ENCODE measurements at regions not wholly inside any gene's neighbourhood (a gene's known extent, or its start where the extent isn't known, plus 50 kb on each side); places are given as distances from the start of the nearest gene placed in this dataset.
"Not testable (repeated sequence)": the region's sequence is repeated elsewhere in the genome, so short reads cannot be mapped to it uniquely, and the experiment has no call there.

GRCh38 chr2:7146151-7146550 is 228.9 kb downstream of the RNF144A start:
- no peak for DNase-seq (ENCODE audit: low read depth)

GRCh38 chr2:7154656-7155055 is 237.4 kb downstream of the RNF144A start:
- no peak for DNase-seq (ENCODE audit: low read depth)

- DNase-seq (ENCODE audit: low read depth), result no peak
Measured at GRCh38 chr2:7161501-7161900, 244.3 kb downstream of the RNF144A start.

GRCh38 chr2:7165736-7166135 is 248.5 kb downstream of the RNF144A start:
- no peak for DNase-seq (ENCODE audit: low read depth)

GRCh38 chr2:7167801-7168411 is 250.7 kb downstream of the RNF144A start:
- DNase-seq (ENCODE audit: low read depth), result no peak

GRCh38 chr2:7169593-7169992 is 252.4 kb downstream of the RNF144A start:
- no peak for DNase-seq (ENCODE audit: low read depth)

- DNase-seq (ENCODE audit: low read depth), result not testable (repeated sequence)
Measured at GRCh38 chr2:7178996-7179395, 261.8 kb downstream of the RNF144A start.

GRCh38 chr2:7180638-7181370 is 263.6 kb downstream of the RNF144A start:
- no peak for DNase-seq (ENCODE audit: low read depth)

- no peak for DNase-seq (ENCODE audit: low read depth)
Measured at GRCh38 chr2:7182525-7182924, 265.3 kb downstream of the RNF144A start.

GRCh38 chr2:7189106-7189505 is 271.9 kb downstream of the RNF144A start:
- DNase-seq (ENCODE audit: low read depth), result no peak

- no peak for DNase-seq (ENCODE audit: low read depth)
Measured at GRCh38 chr2:7190587-7191324, 273.5 kb downstream of the RNF144A start.

GRCh38 chr2:7191932-7192331 is 274.7 kb downstream of the RNF144A start:
- no peak for DNase-seq (ENCODE audit: low read depth)

- no peak for DNase-seq (ENCODE audit: low read depth)
Measured at GRCh38 chr2:7193457-7193856, 276.2 kb downstream of the RNF144A start.

GRCh38 chr2:7194950-7195349 is 277.7 kb downstream of the RNF144A start:
- DNase-seq (ENCODE audit: low read depth), result no peak

- no peak for DNase-seq (ENCODE audit: low read depth)
Measured at GRCh38 chr2:7196883-7197282, 279.7 kb downstream of the RNF144A start.

- DNase-seq (ENCODE audit: low read depth), result no peak
Measured at GRCh38 chr2:7201851-7202250, 284.6 kb downstream of the RNF144A start.

GRCh38 chr2:7203056-7203467 is 285.9 kb downstream of the RNF144A start:
- peak; percentile 7 for DNase-seq (ENCODE audit: low read depth)

GRCh38 chr2:7205151-7205830 is 288.1 kb downstream of the RNF144A start:
- no peak for DNase-seq (ENCODE audit: low read depth)

GRCh38 chr2:7206111-7206810 is 289.0 kb downstream of the RNF144A start:
- DNase-seq (ENCODE audit: low read depth), result no peak

GRCh38 chr2:7207631-7208030 is 290.4 kb downstream of the RNF144A start:
- DNase-seq (ENCODE audit: low read depth), result no peak

- DNase-seq (ENCODE audit: low read depth), result no peak
Measured at GRCh38 chr2:7209757-7210555, 292.7 kb downstream of the RNF144A start.

Measured in activated T-helper 1 cell treated with Interleukin-2 at 50 U/mL for 16 hours (primary cell).